ENCODE measurements at regions not wholly inside any gene's neighbourhood (a gene's known extent, or its start where the extent isn't known, plus 50 kb on each side); places are given as distances from the start of the nearest gene placed in this dataset.

GRCh38 chr18:42137693-42138375 lies 182.8 kb downstream of the PIK3C3 start:
- no peak for DNase-seq (ENCODE audit: low read depth in 2 of 2)

GRCh38 chr18:42141439-42141838 lies 186.4 kb downstream of the PIK3C3 start:
- no peak for DNase-seq (ENCODE audit: low read depth in 2 of 2)

GRCh38 chr18:42155024-42155423 lies 200.0 kb downstream of the PIK3C3 start:
- no peak for DNase-seq (ENCODE audit: low read depth in 2 of 2)

GRCh38 chr18:42156281-42156680 lies 201.2 kb downstream of the PIK3C3 start:
- no peak for DNase-seq (ENCODE audit: low read depth in 2 of 2)

- DNase-seq (ENCODE audit: low read depth in 2 of 2), result no peak
These were observed 202.4 kb downstream of the PIK3C3 start for GRCh38 chr18:42157420-42157819.

- DNase-seq (ENCODE audit: low read depth in 2 of 2), result no peak
These were observed 202.8 kb downstream of the PIK3C3 start for GRCh38 chr18:42157878-42158277.

- DNase-seq (ENCODE audit: low read depth in 2 of 2), result no peak
These were observed 204.1 kb downstream of the PIK3C3 start for GRCh38 chr18:42159146-42159545.

GRCh38 chr18:42163321-42163720 lies 208.3 kb downstream of the PIK3C3 start:
- no peak for DNase-seq (ENCODE audit: low read depth in 2 of 2)

GRCh38 chr18:42164556-42164955 lies 209.5 kb downstream of the PIK3C3 start:
- no peak for DNase-seq (ENCODE audit: low read depth in 2 of 2)

- no peak for DNase-seq (ENCODE audit: low read depth in 2 of 2)
These were observed 211.0 kb downstream of the PIK3C3 start for GRCh38 chr18:42165922-42166513.

- DNase-seq (ENCODE audit: low read depth in 2 of 2), result no peak
These were observed 213.5 kb downstream of the PIK3C3 start for GRCh38 chr18:42168487-42168886.

- no peak for DNase-seq (ENCODE audit: low read depth in 2 of 2)
These were observed 213.9 kb downstream of the PIK3C3 start for GRCh38 chr18:42168907-42169306.

GRCh38 chr18:42174909-42175308 lies 219.9 kb downstream of the PIK3C3 start:
- DNase-seq (ENCODE audit: low read depth in 2 of 2), result no peak

- DNase-seq (ENCODE audit: low read depth in 2 of 2), result no peak
These were observed 221.6 kb downstream of the PIK3C3 start for GRCh38 chr18:42176599-42176998.

- no peak for DNase-seq (ENCODE audit: low read depth in 2 of 2)
These were observed 222.4 kb downstream of the PIK3C3 start for GRCh38 chr18:42177390-42177789.

GRCh38 chr18:42178376-42179080 lies 223.5 kb downstream of the PIK3C3 start:
- DNase-seq (ENCODE audit: low read depth in 2 of 2), result no peak

GRCh38 chr18:42179542-42180121 lies 224.6 kb downstream of the PIK3C3 start:
- no peak for DNase-seq (ENCODE audit: low read depth in 2 of 2)

- DNase-seq (ENCODE audit: low read depth in 2 of 2), result no peak
These were observed 226.4 kb downstream of the PIK3C3 start for GRCh38 chr18:42181474-42181873.

- no peak for DNase-seq (ENCODE audit: low read depth in 2 of 2)
These were observed 228.0 kb downstream of the PIK3C3 start for GRCh38 chr18:42182728-42183700.

- DNase-seq (ENCODE audit: low read depth in 2 of 2), result no peak
These were observed 228.7 kb downstream of the PIK3C3 start for GRCh38 chr18:42183746-42184145.

GRCh38 chr18:42184685-42185477 lies 229.8 kb downstream of the PIK3C3 start:
- DNase-seq (ENCODE audit: low read depth in 2 of 2), result no peak
